GM18870 (cell line): ENCODE measurements at regions not wholly inside any gene's neighbourhood (a gene's known extent, or its start where the extent isn't known, plus 50 kb on each side); places are given as distances from the start of the nearest gene placed in this dataset.
"Not testable (repeated sequence)": the region's sequence is repeated elsewhere in the genome, so short reads cannot be mapped to it uniquely, and the experiment has no call there.

Experiments used
- ATAC-seq: cut with Tn5 transposase; IDR thresholded peaks from one replicate; pipeline ENCODE4 v1.9.1; 2021; ENCODE audit warnings: moderate library complexity; ENCODE audit not compliant: unreplicated experiment

GRCh38 chr13:23087880-23088279 is 92.9 kb upstream of the SGCG start:
- ATAC-seq = no peak

GRCh38 chr13:23098161-23098907 is 82.4 kb upstream of the SGCG start:
- no peak for ATAC-seq

GRCh38 chr13:23105051-23105450 is 75.7 kb upstream of the SGCG start:
- ATAC-seq = no peak

DNA sequence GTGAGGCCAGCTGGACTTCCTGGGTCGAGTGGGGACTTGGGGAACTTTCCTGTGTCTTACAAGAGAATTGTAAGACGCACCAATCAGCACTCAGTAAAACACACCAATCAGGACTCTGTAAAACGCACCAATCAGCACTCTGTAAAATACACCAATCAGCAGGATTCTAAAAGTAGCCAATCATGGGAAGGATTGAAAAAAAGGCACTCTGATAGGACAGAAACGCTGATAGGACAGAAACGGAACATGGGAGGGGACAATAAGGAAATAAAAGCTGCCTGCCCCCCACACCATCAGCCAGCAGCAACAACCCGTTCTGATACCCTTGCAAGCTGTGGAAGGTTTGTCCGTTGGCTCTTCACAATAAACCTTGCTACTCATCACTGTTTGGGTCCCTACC is 73.1 kb upstream of the SGCG start:
- no peak for ATAC-seq

GRCh38 chr13:23119131-23119530 is 61.6 kb upstream of the SGCG start:
- ATAC-seq = no peak

GRCh38 chr13:23127540-23127939 is 53.2 kb upstream of the SGCG start:
- ATAC-seq = not testable (repeated sequence)

- no peak for ATAC-seq
These were observed 51.4 kb upstream of the SGCG start for GRCh38 chr13:23129331-23129730.
